Fibroblast of gingiva (primary cell): ENCODE measurements at regions not wholly inside any gene's neighbourhood (a gene's known extent, or its start where the extent isn't known, plus 50 kb on each side); places are given as distances from the start of the nearest gene placed in this dataset.

Experiments
- DNase-seq: peaks from one replicate; pipeline ENCODE4 v3.0.0-alpha.2; 2011; ENCODE audit warnings: low read depth

DNA sequence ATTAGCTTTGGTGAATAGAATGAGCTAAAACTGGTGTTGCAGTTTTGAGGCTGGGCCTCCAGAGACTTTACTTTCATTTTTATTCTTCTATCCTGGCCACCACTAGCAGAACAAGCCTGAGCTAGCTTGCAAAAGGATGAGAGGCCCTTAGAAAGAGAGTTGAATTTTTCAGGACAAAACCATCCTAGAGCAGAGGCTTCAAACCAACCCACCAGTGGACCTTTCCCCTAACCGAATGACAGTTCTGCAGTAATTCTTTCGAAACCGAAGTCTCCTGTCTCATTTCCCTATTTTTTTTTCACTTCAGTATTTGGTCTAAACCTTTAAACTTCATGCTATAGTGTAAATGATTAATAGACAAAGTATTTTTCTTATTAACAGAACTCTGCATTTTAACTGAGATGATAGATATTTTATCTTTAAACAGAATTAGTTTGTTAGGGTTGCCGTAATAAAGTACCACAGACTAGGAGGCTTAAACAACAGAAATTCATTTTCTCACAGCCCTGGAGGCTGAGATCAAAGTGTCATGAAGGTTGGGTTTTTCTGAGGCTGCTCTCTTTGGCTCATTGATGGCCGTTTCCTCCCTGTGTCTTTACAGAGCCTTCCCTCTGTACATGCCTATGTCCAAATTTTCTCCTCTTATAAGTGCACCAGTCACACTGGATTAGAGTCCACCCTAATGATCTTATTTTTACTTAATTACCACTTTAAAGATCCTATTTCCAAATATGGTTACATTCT, 80.6 kb upstream of the PAK5 start:
- no peak for DNase-seq

DNA sequence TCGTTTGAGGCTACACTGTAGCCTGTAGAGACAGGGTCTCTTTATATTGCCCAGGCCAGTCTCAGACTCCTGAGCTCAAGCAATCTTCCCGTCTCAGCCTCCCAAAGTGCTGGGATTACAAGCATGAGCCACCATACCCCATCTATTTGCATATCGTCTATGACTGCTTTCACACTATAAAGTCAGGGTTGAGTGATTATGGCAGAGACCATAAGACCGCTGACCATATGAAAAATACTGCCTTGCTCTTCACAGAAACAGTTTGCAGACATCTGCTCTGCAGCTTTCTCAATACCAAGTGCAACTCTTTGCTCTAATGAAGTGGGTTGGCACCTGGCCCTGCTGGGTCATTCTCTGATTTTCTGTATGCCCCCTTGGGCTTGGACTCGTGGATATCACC, 79.5 kb upstream of the PAK5 start:
- DNase-seq, result no peak

- no peak for DNase-seq
These were observed 77.9 kb upstream of the PAK5 start for GRCh38 chr20:9916761-9917160.

DNA sequence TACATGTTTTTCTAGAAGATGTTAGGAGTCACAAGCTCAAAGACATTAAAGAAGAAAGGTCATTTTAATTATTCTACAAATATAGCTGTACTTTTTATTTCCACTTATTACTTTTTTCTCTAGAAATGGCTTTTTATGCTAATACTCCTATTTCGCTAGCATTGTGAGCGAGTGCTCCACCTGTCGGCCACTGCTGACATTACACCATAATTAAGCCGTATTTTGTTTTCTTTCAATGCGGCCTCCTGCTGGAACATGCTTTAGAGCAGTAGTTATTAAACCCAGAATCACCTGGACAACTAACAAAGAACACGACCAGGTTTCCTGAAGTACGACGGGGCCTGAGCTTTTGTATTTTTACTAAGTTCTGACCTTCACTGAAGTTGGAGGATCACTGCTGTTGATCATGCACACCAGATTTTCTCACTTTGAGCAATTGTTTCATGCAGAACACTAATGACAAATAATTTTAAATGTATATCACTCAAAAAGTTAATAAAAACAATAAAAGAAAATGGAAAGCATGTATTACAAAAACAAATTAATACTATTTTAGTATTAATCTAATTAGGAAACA, 74.1 kb upstream of the PAK5 start:
- DNase-seq, result peak; percentile 37

DNA sequence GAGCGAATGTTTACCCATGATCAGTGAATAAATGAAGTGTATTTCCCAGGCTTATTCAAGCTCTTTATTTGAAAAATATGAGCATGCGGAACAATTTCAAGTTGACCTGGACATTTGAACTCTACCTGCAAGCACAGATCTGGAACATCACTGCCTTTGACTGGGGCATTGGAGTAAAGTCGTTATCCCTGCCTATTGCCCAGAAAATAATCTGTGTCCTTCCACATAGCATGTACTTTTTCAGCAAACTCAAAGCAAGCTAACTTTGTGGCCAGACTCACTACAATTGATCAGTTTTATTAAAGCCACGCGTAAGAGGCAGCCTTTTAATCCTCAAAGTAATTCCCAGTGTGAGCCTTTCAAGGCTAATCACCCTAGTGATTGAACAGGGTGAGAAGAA, 73.4 kb upstream of the PAK5 start:
- no peak for DNase-seq

GRCh38 chr20:9911519-9911918, 72.6 kb upstream of the PAK5 start:
- DNase-seq, result no peak

- no peak for DNase-seq
These were observed 70.3 kb upstream of the PAK5 start for GRCh38 chr20:9909167-9909566.

DNA sequence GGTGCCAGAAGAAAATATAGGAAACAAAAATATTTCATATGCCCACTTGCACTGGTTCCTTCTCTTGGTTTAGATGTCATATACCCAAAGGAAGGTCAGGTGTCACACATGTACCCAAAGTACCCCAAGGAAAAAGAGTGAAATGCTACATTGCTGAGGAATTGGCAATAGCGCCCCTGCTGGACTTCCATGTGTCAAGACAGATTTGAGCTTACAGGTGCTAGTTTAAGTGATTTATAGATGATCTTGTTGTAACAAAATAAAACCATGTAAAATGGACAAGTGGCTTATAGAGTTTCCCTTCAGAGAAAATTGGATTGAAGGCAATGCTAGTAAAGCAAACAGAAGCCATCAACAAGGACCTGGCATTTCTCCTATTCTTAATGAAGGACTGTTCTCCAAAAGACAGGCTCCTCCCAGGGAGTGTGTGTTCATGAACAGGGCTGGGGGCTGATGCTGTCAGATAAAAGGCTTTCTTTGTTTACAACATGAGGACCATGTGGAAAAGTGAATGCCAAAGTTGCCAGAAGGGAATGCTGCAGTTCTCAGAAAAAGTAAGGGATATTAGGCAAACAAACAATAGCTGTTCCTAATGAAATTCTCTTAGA, 64.3 kb upstream of the PAK5 start:
- DNase-seq, result no peak

DNA sequence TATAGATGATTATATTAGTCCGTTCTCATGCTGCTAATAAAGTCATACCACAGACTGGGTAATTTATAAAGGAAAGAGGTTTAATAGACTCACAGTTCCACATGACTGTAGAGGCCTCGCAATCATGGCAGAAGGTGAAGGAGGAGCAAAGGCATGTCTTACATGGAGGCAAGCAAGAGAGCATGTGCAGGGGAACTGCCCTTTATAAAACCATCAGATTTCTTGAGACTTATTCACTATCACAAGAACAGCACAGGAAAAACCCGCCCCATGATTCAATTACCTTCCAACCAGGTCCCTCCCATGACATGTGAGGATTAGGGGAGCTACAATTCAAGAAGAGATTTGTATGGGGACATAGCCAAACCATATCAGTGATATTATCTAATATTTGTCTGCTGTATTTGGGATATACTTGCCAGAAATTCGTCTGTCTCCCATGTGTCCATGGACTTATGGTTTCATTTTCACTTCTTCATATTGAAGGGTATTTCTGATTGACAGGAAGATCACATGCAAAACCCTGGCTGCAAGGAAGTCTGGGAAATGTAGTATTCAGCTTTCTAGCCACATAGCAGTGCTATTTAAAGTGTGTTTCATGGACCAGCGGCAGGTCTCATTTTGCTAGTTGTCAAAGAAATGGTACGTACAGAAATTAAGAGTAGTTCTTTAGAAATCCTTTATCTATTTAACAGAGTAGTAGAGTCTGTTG, 50.5 kb upstream of the PAK5 start:
- DNase-seq, result no peak
